Activated T-helper 1 cell treated with anti-CD3 and anti-CD28 coated beads, Interleukin-2, amount 50 U/mL, for 16 hours (primary cell): ENCODE measurements at regions not wholly inside any gene's neighbourhood (a gene's known extent, or its start where the extent isn't known, plus 50 kb on each side); places are given as distances from the start of the nearest gene placed in this dataset.

ENCODE experiments used
- DNase-seq, 2 donors: peaks; one replicate each; pipeline ENCODE4 v3.0.0-alpha.2; 2020; ENCODE audit warnings: low read depth in 1 of 2, low spot score in 1 of 2

GRCh38 chr13:105118426-105118985 lies 1417.0 kb downstream of the EFNB2 start:
- no peak for DNase-seq

GRCh38 chr13:105116966-105117365 lies 1418.5 kb downstream of the EFNB2 start:
- no peak for DNase-seq

GRCh38 chr13:105112561-105112960 lies 1422.9 kb downstream of the EFNB2 start:
- DNase-seq: no peak

DNA sequence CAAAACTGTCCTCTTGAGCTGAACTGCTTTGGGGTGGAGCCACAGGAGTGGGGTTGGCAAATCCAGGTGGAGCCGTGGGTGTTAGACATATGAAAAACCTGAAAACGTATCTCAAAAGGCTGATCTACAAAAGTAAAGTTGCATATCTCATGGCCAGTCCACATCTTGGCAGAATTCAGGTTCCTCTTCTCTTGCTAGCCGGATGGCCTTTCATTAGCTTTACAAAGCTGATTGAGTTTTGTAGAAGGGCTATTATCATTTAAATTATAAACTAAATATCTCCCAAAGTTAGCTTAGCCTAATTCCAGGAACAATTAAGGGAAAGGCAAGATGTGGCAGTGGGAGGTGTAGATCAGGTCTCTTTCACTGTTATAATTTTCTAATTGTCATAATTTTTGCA lies 1427.7 kb downstream of the EFNB2 start:
- DNase-seq: no peak

DNA sequence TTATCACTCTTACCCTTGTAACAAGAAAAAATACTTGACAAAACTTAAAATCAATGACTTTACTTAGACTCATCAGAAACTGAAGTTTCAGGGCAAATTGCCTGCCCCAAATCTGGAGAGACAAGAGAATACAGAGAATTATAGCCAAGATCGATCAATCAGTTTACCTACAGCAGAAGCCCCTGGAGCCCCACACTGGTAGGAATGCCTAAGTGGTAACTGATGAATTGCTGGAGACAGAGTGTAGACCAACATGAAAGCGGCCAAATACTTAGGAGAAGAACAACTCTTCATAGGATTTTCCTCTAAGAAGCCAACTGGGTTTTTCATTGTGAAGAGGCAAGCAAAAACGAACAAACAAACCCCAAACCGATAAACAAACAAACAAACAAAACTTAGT lies 1430.0 kb downstream of the EFNB2 start:
- no peak for DNase-seq

- no peak for DNase-seq
Observed at GRCh38 chr13:105097521-105097920, 1437.9 kb downstream of the EFNB2 start.

DNA sequence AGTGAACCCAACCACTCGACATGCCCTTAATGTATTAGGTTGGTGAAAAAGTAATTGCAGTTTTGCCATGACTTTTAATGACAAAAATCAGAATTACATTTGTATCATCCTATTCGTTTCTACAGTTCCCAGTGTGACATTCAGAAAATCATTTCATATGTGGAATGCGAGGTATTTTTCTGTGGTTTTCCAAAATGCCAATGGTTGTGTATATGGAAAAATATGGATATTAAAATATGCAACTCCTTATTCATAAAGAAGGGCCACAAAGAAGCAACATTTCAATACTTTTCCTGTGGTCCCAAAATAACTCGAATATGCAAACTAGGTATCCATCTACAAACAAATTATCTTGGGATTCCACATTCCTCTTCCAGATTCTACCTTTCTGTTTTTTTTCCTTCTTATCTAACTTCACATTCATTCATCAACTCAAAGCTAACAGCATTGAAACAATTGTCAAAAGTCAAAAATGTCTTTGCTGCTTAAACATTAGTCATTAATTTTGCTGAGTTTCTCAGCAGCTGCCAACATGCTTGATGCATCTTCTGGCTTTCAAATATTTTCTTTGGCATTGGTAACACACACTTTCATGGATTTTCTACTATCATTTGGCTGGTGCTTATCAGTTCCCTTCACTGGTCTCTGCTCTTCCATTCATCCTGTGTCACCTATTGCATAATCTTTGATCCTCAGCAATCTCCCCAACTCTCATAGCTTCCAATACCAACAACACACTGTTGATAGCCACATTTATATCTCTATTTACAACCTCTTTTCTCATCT lies 1445.4 kb downstream of the EFNB2 start:
- no peak for DNase-seq

DNA sequence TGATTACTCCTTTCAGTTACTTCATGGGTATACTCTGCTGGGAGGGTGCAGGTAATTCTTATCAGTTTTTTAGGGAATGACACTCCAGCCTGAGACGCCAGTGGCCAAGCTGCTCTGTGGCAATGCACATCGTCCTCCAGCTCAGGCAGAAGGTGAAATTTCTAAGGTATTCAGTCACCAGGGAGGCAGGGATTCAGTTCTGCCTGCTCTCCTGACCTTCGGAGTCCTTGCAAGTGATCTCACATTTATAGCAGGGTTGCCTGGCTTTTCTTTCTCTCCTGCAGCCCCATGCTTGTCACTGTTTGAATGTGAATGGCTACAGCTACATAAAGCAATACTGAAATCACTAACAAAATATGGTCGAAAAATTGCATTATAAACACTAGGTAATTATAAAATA lies 1447.5 kb downstream of the EFNB2 start:
- no peak for DNase-seq

- DNase-seq: no peak
Observed at GRCh38 chr13:105084931-105085330, 1450.5 kb downstream of the EFNB2 start.

GRCh38 chr13:105083992-105084391 lies 1451.5 kb downstream of the EFNB2 start:
- DNase-seq: no peak

DNA sequence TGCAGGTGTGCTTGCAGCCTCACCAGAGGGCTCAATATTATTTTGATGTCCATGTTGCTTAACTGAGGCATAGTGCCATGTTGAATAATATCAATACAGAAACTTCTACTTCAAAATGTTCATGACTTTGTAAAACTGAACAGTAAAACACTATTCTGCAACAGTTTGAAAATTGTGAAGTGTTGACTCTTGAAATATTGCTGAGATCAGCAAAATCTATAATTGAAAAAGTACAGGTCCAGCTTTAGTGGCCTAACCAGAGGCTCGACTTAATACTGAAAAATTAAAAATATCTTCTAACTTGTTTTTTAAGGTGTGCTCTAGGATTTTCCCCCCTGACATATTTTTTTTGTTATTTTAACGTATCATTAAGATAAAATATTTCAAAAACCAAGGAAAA lies 1460.7 kb downstream of the EFNB2 start:
- DNase-seq: no peak

DNA sequence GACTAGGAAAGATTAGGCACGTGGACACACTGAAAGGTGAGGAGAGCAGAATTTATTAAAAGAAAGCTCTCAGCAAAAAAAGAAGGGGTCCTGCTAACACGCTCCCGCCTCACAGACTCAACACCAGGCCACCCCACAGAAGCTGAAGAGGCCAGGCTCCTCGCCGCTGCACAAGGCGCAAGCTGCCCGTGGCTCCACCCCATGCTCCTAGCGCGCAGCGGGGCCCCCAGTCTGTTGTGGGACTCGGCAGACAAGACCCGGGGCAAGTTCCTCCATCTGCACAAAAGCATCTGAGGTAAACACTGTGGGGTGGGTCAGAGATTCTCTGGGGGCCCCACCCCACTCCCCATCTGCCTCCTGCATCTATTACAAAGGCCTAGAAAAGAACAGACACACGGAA lies 1462.4 kb downstream of the EFNB2 start:
- DNase-seq: no peak

- no peak for DNase-seq
Observed at GRCh38 chr13:105070452-105070851, 1465.0 kb downstream of the EFNB2 start.

DNA sequence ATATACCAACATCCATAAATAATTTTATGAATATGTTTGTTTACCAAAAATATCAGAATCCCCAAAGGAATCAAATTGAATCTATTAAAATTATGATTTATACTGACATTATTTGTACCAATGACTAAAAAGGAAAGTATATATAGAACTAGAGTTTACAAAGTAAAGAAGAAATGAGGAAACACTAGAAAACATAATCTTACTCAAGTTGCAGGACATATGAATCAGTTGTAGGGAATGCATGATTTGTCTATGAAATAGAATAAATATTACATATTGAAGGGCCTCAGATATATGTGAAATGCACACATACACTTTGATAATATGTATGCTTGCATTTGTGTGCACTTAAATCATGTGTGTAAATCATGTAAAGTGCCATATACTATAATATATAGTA lies 1466.4 kb downstream of the EFNB2 start:
- no peak for DNase-seq

GRCh38 chr13:105063676-105064075 lies 1471.8 kb downstream of the EFNB2 start:
- no peak for DNase-seq

GRCh38 chr13:105059786-105060185 lies 1475.7 kb downstream of the EFNB2 start:
- DNase-seq: no peak

DNA sequence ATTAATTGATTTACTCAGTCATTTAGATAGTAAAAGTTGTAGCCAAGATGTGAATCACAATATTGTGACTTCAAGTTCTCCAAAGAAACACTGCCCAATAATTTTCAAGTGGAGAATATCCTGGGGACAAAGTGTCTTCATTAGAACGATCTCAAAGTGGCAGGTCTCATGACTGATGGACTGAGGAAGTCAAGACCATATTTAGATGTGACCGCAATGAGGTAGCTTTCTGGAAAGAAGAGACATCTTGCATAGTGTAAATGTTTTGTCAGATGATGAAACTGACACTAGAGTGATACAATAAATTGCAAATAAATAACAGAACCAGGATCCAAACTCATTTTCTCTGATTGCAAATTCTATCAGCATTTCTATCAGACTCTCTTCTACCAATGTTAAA lies 1476.9 kb downstream of the EFNB2 start:
- DNase-seq: no peak

GRCh38 chr13:105052711-105053110 lies 1482.8 kb downstream of the EFNB2 start:
- DNase-seq: no peak

- DNase-seq: no peak
Observed at GRCh38 chr13:105050686-105051085, 1484.8 kb downstream of the EFNB2 start.

GRCh38 chr13:105048677-105049076 lies 1486.8 kb downstream of the EFNB2 start:
- DNase-seq: no peak

DNA sequence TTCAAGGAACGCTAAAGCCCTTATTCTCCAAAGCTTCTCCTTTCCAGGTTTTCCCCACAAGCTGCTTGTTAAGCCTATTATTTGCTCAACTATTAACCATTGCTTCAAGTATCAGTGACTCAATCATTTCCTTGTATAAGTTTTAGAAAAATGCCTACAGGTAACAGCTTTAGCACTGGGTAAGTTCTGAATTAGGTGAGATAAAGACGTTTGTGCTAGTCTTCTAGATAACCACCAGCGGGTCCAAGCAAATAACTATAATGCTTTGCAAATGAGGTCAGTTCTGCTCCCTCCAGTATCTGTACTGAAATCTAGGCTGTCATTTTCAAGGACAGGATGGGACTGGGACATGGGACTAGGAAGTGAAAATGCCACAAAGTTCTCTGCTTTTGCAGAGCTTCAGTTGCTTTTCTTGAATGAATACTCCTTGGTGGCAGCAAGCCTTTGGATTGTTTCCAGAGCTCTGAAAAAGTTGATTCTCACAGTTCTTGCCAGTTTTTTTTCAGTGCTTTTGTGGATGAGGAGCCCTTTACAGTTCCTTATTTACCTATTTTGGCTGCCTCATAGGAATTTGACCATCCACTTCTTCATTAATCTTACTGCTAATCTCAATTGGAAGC lies 1487.7 kb downstream of the EFNB2 start:
- no peak for DNase-seq

GRCh38 chr13:105037110-105037509 lies 1498.4 kb downstream of the EFNB2 start:
- DNase-seq: no peak

GRCh38 chr13:105035092-105035491 lies 1500.4 kb downstream of the EFNB2 start:
- no peak for DNase-seq
